Thoracic aorta (tissue), 2 donors: ENCODE measurements at regions not wholly inside any gene's neighbourhood (a gene's known extent, or its start where the extent isn't known, plus 50 kb on each side); places are given as distances from the start of the nearest gene placed in this dataset.

ENCODE experiments used
- ATAC-seq: fragments of 150-250 bp; one replicate; pipeline ENCODE4 v1.8.0; 2017; ENCODE audit warnings: low read depth; ENCODE audit not compliant: insufficient number of reproducible peaks, low FRiP score
- DNase-seq: peaks from one replicate; pipeline ENCODE4 v3.0.0-alpha.2; 2020; ENCODE audit warnings: low spot score
- H3K27ac ChIP-seq, 2 donors: fragments of 200-600 bp; sonication (generic); 1 replicate in 1 of 2; 2 replicates in 1 of 2; pipeline ENCODE4 v1.5.1; 2016; ENCODE audit warnings: mild to moderate bottlenecking in 2 of 2, moderate library complexity in 2 of 2
- H3K27me3 ChIP-seq: fragments of 200-600 bp; sonication (generic); replicated peaks from 2 replicates; pipeline ENCODE4 v1.6.0; 2016; ENCODE audit warnings: mild to moderate bottlenecking; ENCODE audit not compliant: insufficient read depth
- H3K36me3 ChIP-seq: fragments of 200-600 bp; sonication (generic); one replicate; pipeline ENCODE4 v1.5.1; 2016
- H3K4me1 ChIP-seq, 2 donors: fragments of 200-600 bp; sonication (generic); 1 replicate in 1 of 2; 2 replicates in 1 of 2; pipeline versions ENCODE4 v1.5.1 to v1.6.0; 2016; ENCODE audit warnings: low read depth in 2 of 2, mild to moderate bottlenecking in 1 of 2; ENCODE audit not compliant: control insufficient read depth in 1 of 2
- H3K4me3 ChIP-seq: fragments of 200-600 bp; sonication (generic); 2 replicates; pipeline ENCODE4 v1.5.1; 2016; ENCODE audit warnings: mild to moderate bottlenecking
- H3K9me3 ChIP-seq: fragments of 200-600 bp; sonication (generic); 2 replicates; pipeline ENCODE4 v1.5.1; 2016
- TF ChIP-seq, protein P1 (sequence below): fragments of 200-600 bp; sonication (generic); IDR thresholded peaks from one replicate; pipeline ENCODE4 v1.5.1; 2019; ENCODE audit warnings: antibody characterized with exemption

DNA sequence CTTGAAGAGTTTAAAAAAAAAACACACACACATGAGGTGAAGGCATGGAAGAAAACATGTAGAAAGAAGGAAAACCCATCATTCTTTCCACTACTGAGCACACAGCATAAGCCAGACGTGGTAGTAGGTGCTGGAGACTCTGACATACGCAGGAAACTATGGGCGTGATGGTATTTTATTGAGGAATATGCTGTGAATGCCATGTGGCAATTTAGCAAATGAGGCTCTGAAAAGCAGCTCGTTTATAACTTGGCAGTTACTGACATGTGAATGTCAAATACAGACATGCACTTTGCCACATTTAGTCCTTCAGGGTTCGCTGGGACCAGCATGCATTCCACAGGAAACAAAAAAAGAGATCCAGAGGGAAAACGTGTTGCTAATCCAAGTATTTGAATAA is 74.3 kb upstream of the IFNAR2 start:
- Histone ChIP-seq H3K4me1 (no peaks in the 10 kb centered on the region), H3K27ac (no peak overlapping the region), H3K27me3 (no peaks in the 10 kb centered on the region), H3K9me3 (peaks cover 5% of the 10 kb centered on the region), H3K4me3 (no peak overlapping the region), H3K36me3 (no peaks in the 10 kb centered on the region)
- no peak for ATAC-seq
- TF ChIP-seq, protein P1, sequence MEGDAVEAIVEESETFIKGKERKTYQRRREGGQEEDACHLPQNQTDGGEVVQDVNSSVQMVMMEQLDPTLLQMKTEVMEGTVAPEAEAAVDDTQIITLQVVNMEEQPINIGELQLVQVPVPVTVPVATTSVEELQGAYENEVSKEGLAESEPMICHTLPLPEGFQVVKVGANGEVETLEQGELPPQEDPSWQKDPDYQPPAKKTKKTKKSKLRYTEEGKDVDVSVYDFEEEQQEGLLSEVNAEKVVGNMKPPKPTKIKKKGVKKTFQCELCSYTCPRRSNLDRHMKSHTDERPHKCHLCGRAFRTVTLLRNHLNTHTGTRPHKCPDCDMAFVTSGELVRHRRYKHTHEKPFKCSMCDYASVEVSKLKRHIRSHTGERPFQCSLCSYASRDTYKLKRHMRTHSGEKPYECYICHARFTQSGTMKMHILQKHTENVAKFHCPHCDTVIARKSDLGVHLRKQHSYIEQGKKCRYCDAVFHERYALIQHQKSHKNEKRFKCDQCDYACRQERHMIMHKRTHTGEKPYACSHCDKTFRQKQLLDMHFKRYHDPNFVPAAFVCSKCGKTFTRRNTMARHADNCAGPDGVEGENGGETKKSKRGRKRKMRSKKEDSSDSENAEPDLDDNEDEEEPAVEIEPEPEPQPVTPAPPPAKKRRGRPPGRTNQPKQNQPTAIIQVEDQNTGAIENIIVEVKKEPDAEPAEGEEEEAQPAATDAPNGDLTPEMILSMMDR = no peak
- DNase-seq = no peak

DNA sequence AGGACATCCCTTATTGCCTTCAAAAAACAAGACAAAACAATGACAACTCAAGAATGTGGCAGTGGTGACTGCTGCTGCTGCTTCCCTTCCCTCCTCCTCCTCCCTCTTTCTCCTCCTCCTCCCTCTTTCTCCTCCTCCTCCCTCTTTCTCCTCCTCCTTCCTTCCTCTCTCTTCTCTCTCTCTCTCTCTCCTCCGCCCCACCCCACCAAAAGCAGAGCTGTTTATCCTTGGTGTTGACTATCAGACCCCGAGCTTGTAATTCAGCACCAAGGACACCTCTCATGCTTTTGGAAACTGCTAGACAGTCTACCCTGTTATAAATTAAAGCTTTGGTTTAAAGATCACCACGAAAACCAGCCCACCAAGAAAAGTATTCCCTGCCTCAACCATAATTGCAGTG is 72.4 kb upstream of the IFNAR2 start:
- H3K27ac ChIP-seq = no peak overlapping the region
- H3K36me3 ChIP-seq = no peaks in the 10 kb centered on the region
- ATAC-seq (no peak), DNase-seq (no peak)
- H3K27me3 ChIP-seq = no peaks in the 10 kb centered on the region
- H3K4me1 ChIP-seq = no peaks in the 10 kb centered on the region
- H3K9me3 ChIP-seq = peaks cover 5% of the 10 kb centered on the region
- TF ChIP-seq, protein P1 = no peak
- H3K4me3 ChIP-seq = no peak overlapping the region

DNA sequence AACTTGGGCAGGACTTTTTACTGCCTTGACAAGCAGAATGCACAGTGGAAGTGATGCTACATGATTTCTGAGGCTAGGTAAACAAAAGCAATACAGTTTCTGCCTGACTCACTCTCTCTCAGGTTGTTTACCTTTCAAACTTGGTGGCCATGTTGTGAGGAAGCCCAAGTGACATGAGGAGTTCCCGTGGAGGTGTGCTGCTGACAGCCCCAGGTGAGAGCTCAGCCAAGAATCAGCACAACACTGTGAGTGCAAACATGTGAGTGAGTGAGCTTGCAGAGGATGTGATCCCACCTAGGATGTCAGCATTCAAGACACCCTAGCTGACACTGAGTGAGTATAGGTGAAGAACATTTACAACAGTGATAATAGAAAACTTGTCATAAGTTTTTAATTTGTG is 71.1 kb upstream of the IFNAR2 start:
- Histone ChIP-seq H3K9me3 (peaks cover 5% of the 10 kb centered on the region), H3K4me3 (no peak overlapping the region), H3K36me3 (no peaks in the 10 kb centered on the region), H3K27ac (no peak overlapping the region), H3K4me1 (no peaks in the 10 kb centered on the region), H3K27me3 (no peaks in the 10 kb centered on the region)
- DNase-seq (no peak), ATAC-seq (no peak)
- TF ChIP-seq, protein P1 = no peak

DNA sequence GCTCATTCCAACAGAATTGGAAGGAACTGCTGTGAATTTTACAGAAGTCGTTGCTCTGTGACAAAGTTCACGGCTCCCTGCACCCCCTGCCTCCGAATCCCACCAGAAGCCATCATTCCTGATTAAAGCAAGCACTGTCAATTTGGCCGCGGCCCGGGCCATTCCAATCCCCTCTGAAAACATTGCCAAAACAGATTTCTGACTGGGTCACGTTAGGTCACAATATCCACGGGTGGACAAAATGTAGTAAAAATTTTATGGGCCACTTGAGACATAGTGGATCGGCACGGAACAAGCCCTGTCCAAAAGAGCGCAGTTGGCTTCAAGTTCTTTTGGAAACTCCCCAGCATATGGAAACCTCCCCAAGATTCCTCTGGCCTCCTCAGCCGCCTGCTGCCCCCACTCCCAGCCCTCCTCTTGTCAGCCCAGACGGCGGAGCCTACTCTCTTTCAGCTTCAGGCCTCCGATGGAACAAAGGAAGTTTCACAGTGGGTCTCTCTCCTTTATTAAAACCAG is 67.2 kb upstream of the IFNAR2 start:
- H3K9me3 ChIP-seq = peaks cover 5% of the 10 kb centered on the region
- no peaks in the 10 kb centered on the region for H3K4me1 ChIP-seq
- H3K27me3 ChIP-seq = no peaks in the 10 kb centered on the region
- H3K36me3 ChIP-seq = no peaks in the 10 kb centered on the region
- H3K4me3 ChIP-seq = no peak overlapping the region
- ATAC-seq (no peak), DNase-seq (no peak)
- H3K27ac ChIP-seq = no peak overlapping the region
- TF ChIP-seq, protein P1 = no peak

DNA sequence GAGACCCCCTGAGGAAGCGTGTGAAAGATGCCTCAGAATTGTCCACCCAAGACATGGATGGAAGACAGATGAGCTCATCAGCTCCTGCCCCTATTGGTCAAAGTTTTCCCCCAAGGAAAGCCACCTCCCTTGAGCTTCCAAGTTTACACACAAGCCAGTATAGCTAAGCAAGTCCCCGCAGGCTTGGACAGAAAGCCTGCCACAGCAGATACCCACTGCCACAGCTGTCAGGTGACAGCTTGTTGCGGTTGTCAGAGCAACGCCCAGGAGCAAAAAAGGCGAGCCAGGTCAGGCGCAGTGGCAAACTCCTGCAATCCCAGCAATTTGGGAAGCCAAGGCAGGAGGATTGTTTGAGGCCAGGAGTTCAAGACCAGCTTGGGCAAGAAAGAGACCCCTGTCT is 60.9 kb upstream of the IFNAR2 start:
- Histone ChIP-seq H3K9me3 (no peaks in the 10 kb centered on the region), H3K36me3 (no peaks in the 10 kb centered on the region), H3K4me3 (no peak overlapping the region), H3K27ac (no peak overlapping the region), H3K27me3 (no peaks in the 10 kb centered on the region), H3K4me1 (no peaks in the 10 kb centered on the region)
- DNase-seq (no peak), ATAC-seq (no peak)
- TF ChIP-seq, protein P1 = no peak
